ENCODE measurements at regions not wholly inside any gene's neighbourhood (a gene's known extent, or its start where the extent isn't known, plus 50 kb on each side); places are given as distances from the start of the nearest gene placed in this dataset.

GRCh38 chr20:12086359-12086758, 168.7 kb downstream of the BTBD3 start:
- TF ChIP-seq CTCF (IDR thresholded peaks at IDR 0.05; ENCODE audit: poor library complexity), result no peak
- no peak for TF ChIP-seq EZH2 (IDR thresholded peaks at IDR 0.05; ENCODE audit: borderline replicate concordance)

All from hepatocyte (in vitro differentiated cells).